ENCODE measurements at regions not wholly inside any gene's neighbourhood (a gene's known extent, or its start where the extent isn't known, plus 50 kb on each side); places are given as distances from the start of the nearest gene placed in this dataset.

DNA sequence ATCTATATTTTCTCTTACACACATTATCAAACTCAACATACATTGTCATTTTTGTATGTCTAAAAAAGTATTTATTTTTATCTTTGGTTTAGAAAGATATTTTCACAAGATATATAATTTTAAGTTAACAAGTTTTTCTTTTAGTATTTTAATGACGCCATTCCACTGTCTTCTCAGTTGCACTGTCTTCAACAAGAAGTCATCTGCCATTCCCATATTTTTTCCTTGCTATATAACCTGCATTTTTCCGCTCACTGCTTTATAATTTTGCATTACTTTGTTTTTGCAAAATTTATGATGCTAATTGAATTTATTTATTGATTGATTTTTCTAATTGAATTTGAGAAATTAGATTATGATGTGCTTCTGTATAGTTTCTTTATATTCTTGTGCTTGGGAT lies 357.8 kb upstream of the RNF32 start:
- no peaks in the 10 kb centered on the region for H3K4me1 Mint-ChIP-seq
- H3K27me3 Mint-ChIP-seq = no peaks in the 10 kb centered on the region
- DNase-seq = no peak
- H3K4me3 Mint-ChIP-seq = no peak overlapping the region
- H3K27ac Mint-ChIP-seq = no peak overlapping the region
- H3K9me3 Mint-ChIP-seq = peaks cover 4% of the 10 kb centered on the region
- CTCF ChIA-PET = no interaction called here
- no peaks in the 10 kb centered on the region for H3K36me3 Mint-ChIP-seq

DNA sequence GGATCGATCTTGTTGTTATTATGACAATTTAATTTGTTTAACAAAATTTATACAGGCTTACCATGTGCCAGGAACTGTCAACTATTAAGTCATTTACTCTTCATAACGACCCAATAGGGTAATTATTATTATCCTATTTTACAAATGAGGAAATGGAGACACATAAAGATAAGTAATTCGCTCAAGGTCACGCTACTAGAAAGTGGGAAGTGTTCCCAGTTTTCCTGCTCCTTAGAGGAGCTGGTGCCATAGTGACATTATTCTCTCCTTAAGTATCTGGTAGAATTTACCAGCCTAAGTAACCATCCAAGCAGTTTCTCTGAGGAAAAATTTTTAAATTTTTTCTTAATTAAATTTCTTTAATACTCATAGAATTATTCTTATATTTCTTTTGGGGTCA lies 360.9 kb upstream of the RNF32 start:
- no peak for DNase-seq
- Mint-ChIP-seq H3K36me3 (no peaks in the 10 kb centered on the region), H3K4me3 (no peak overlapping the region), H3K4me1 (no peaks in the 10 kb centered on the region), H3K27me3 (no peaks in the 10 kb centered on the region), H3K9me3 (peaks cover 2% of the 10 kb centered on the region), H3K27ac (no peak overlapping the region)
- CTCF ChIA-PET = no interaction called here

DNA sequence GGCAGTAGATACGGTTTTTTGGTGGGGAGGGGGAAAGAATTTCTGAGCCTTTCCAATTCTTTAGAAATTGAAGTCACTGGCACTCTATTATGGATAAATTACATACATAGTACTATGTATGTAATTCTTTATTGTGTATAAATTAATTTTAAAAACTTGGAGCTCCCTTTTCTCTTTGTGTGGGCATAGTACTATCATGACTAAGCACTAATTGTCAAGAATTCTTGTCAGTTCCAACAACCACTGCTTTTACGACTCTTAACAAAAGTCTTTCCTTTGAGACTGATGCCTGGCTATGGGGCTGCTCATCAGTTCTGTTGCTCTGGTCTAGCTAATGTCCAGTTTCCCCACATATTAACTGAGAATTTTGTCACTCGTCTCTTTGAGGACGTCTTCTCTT lies 365.3 kb upstream of the RNF32 start:
- H3K27me3 Mint-ChIP-seq = no peaks in the 10 kb centered on the region
- H3K36me3 Mint-ChIP-seq = no peaks in the 10 kb centered on the region
- no peaks in the 10 kb centered on the region for H3K9me3 Mint-ChIP-seq
- CTCF ChIA-PET = no interaction called here
- no peak overlapping the region for H3K27ac Mint-ChIP-seq
- DNase-seq = no peak
- no peaks in the 10 kb centered on the region for H3K4me1 Mint-ChIP-seq
- no peak overlapping the region for H3K4me3 Mint-ChIP-seq

DNA sequence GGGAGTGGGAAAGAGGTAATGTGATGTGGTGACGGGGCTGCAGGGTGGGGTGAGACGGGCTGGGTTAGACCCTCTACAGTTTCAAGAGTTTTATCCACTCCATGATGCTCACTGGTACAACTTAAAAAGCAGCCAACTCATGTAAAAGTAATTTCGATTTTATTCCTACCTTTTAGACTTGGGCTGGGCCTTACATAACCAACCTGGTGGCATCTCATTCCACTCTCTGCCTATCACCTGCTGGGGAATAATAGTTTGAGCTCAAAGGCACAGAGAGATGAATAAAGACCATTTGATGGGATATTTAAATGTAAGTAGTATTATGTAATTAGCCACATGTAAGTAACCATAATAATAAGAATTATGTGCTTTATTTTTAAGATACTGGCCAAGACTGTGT lies 366.0 kb upstream of the RNF32 start:
- H3K27me3 Mint-ChIP-seq = no peaks in the 10 kb centered on the region
- CTCF ChIA-PET = no interaction called here
- no peaks in the 10 kb centered on the region for H3K9me3 Mint-ChIP-seq
- no peaks in the 10 kb centered on the region for H3K36me3 Mint-ChIP-seq
- no peak for DNase-seq
- no peak overlapping the region for H3K4me3 Mint-ChIP-seq
- no peaks in the 10 kb centered on the region for H3K4me1 Mint-ChIP-seq
- H3K27ac Mint-ChIP-seq = no peak overlapping the region

DNA sequence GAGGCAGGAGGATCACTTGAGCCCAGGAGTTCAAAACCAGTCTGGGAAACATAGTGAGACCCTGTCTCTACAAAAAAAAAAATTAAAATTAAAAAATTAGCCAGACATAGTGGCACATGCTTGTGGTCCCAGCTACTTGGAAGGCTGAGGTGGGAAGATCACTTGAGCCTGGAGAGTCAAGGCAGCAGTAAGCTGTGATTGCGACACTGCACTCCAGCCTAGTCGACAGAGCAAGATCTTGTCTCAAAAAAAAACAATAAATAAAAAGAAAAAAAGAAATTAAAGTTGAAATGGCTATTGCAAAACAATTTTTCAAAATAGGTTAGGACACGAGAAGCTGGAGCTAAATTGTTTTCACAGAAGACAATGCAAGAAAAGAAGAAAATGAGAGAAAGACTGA lies 379.0 kb upstream of the RNF32 start:
- no peak overlapping the region for H3K27ac Mint-ChIP-seq
- H3K36me3 Mint-ChIP-seq = no peaks in the 10 kb centered on the region
- H3K4me1 Mint-ChIP-seq = no peaks in the 10 kb centered on the region
- H3K4me3 Mint-ChIP-seq = no peak overlapping the region
- no peak for DNase-seq
- CTCF ChIA-PET = no interaction called here
- H3K9me3 Mint-ChIP-seq = peaks cover 4% of the 10 kb centered on the region
- H3K27me3 Mint-ChIP-seq = peaks cover 3% of the 10 kb centered on the region

DNA sequence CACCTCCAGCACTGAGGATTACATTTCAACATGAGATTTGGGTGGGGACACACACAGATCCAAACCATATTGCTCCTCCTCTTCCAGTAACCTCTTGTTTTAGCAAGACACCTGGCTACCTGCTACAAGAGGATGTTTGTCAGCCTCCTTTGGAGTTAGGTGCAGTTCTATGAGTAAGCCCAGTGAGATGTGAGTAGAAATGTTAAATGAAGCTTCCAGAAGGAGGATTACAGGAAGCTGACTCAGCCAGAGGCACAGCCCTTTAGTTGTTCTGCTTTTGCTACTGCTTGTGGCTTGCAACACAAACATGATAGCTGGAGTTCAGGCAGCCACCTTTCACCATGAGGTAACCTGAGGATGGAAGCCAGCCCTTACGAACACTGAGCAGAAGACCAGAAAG lies 382.7 kb upstream of the RNF32 start:
- CTCF ChIA-PET = no interaction called here
- no peaks in the 10 kb centered on the region for H3K36me3 Mint-ChIP-seq
- no peak for DNase-seq
- H3K27me3 Mint-ChIP-seq = peaks cover 3% of the 10 kb centered on the region
- H3K4me1 Mint-ChIP-seq = no peaks in the 10 kb centered on the region
- H3K9me3 Mint-ChIP-seq = peaks cover 4% of the 10 kb centered on the region
- no peak overlapping the region for H3K27ac Mint-ChIP-seq
- H3K4me3 Mint-ChIP-seq = no peak overlapping the region

DNA sequence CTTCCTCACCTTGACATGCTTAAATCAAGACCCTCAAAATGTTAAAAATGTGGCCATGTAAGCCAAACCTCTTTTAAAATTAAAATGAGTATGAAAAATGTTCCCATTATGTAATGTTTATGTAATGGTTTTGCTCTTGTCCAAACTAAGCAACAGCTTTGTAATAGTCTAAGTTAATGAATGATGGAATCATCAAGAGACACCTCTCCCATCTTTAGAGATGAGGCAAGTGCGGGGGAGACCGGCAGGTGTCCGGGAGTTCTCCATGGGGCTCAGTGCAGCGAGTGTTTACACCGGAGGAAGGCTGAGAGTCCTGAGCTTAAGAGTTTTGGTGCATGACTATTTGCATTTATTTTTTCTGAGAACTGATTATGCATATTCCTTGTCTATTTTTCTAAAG lies 384.9 kb upstream of the RNF32 start:
- H3K4me3 Mint-ChIP-seq = no peak overlapping the region
- no peaks in the 10 kb centered on the region for H3K4me1 Mint-ChIP-seq
- no peak overlapping the region for H3K27ac Mint-ChIP-seq
- DNase-seq = no peak
- no peaks in the 10 kb centered on the region for H3K36me3 Mint-ChIP-seq
- peaks cover 3% of the 10 kb centered on the region for H3K27me3 Mint-ChIP-seq
- H3K9me3 Mint-ChIP-seq = peaks cover 4% of the 10 kb centered on the region
- CTCF ChIA-PET = no interaction called here

DNA sequence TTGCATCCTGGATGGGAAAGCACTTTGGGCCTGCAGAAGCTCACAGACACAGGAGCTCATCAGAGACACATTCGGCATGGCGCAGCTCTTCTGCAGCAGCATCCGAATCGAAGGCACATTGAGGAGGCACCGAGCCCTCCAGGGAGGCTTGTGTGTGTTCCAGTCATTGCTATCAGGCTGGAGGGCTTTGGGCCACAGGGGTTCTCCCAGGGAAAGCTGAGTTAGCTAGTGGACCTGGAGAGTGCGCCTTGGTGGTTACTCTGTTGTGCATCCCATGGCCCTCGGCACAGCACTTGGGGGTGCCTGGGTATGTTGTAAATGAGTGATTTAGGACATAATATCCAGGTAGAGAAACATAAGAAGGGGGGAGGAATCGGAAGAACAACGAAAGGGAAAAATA lies 388.7 kb upstream of the RNF32 start:
- H3K9me3 Mint-ChIP-seq = no peaks in the 10 kb centered on the region
- CTCF ChIA-PET = no interaction called here
- H3K4me1 Mint-ChIP-seq = no peaks in the 10 kb centered on the region
- DNase-seq = no peak
- peaks cover 5% of the 10 kb centered on the region for H3K27me3 Mint-ChIP-seq
- H3K4me3 Mint-ChIP-seq = no peak overlapping the region
- H3K27ac Mint-ChIP-seq = no peak overlapping the region
- H3K36me3 Mint-ChIP-seq = no peaks in the 10 kb centered on the region

DNA sequence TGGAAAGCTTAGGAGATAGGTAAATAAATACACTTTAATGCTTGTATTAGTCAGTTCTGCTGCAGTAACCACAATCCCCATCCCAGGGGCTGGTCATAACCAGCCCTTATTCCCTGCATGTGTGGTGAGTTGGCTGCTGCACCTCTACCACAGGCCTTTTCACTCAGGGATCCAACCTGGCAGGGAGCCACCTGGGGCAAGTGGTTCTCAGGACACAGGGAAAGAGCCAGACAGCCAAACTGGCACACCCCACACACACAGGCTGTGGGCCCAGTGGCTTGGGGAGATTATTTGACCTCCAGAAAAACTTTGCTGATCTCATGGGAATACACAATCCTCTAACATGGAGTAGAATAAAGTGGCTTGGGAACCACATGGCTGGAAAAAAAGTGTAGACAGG lies 400.0 kb upstream of the RNF32 start:
- DNase-seq = no peak
- H3K4me3 Mint-ChIP-seq = no peak overlapping the region
- peaks cover 5% of the 10 kb centered on the region for H3K9me3 Mint-ChIP-seq
- H3K4me1 Mint-ChIP-seq = no peaks in the 10 kb centered on the region
- H3K36me3 Mint-ChIP-seq = no peaks in the 10 kb centered on the region
- H3K27ac Mint-ChIP-seq = no peak overlapping the region
- CTCF ChIA-PET = no interaction called here
- H3K27me3 Mint-ChIP-seq = peaks cover 7% of the 10 kb centered on the region

DNA sequence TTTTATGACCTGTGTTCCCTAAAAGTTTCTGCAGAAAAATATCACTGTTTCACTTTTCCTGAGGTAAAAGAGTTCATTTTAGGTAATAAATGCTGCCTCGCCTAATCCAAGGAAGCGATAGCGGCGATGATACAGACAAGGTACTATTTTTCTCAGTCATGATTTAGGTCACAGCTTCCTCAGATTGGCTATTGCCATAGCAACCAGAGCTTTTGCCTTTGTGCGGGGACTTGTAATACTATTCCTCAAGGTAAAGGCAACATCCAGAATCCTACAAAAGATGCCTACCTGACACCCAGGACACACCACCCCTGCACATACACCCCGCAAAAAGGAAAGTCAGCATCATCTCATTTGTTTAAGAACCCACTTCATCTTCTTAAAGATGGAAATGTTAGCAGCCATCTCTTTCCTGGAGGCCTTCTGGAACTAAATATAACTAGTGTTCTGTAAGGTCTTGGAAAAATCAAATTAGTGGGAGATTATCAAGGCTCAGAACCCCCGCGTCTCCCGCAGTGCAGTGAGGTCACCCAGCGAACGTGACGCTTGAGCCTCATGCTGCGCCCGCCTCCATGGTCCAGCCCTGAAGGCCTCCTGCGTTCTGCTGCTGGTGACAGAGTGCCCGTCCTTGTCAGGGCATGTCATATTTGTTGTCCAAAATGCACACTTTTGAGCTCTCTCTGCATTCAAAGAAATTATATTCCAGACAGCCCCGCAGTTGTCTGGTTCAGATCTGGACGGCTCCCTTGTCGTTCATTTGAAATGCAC lies 402.0 kb upstream of the RNF32 start:
- Mint-ChIP-seq H3K9me3 (peaks cover 5% of the 10 kb centered on the region), H3K4me1 (no peaks in the 10 kb centered on the region), H3K27ac (no peak overlapping the region), H3K4me3 (no peak overlapping the region), H3K27me3 (peaks cover 7% of the 10 kb centered on the region), H3K36me3 (no peaks in the 10 kb centered on the region)
- DNase-seq = no peak
- CTCF ChIA-PET = no interaction called here

DNA sequence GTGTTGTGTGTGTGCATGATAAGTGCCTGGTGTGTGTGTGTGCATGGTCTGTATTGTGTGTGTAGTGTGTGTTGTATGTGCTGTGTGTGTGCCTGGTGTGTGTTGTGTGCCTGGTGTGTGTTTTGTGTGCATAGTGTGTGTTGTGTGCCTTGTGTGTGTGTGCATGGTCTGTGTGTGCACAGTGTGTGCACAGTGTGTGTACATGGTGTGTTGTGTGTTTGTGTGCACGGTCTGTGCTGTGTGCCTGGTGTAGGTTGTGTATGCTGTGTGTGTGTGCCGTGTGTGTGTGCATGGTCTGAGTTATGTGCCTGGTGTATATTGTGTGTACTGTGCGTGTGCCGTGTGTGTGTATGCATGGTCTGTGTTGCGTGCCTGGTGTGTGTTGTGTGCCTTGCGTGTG lies 403.0 kb upstream of the RNF32 start:
- Mint-ChIP-seq H3K4me3 (no peak overlapping the region), H3K9me3 (peaks cover 5% of the 10 kb centered on the region), H3K27ac (no peak overlapping the region), H3K27me3 (peaks cover under 1% of the 10 kb centered on the region), H3K4me1 (no peaks in the 10 kb centered on the region), H3K36me3 (no peaks in the 10 kb centered on the region)
- CTCF ChIA-PET = no interaction called here
- no peak for DNase-seq

DNA sequence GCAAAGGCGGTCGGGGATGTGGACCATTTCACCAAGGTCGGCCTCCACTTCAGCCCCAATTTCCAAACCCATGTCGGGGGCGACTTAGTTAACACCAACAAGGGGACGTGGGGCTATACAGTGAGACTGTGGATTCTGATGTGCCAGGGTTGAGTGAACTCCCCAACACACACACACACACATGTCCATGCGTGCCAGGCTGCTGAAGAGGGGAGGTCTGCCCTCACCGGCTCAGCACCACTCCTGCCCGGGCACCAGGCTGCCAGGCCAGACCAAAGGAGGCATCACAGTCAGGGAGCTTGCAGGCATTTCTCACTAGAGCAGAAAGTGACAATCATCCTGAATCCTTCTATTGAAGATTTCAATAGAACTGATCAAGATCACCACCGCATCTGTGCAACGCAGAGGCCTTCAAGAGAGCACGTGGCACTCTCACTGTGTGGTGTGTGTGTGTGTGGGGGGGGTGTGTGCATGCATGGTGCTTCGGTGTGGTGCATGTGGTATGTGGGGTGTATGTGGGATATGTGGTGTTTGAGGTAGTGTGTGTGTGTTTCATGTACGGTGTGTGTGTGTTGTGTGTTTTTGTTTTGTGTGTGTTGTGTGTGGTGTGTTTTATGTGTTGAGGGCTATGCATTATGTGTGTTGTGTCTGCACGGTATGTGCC lies 403.5 kb upstream of the RNF32 start:
- CTCF ChIA-PET = no interaction called here
- H3K36me3 Mint-ChIP-seq = no peaks in the 10 kb centered on the region
- H3K9me3 Mint-ChIP-seq = peaks cover 5% of the 10 kb centered on the region
- no peak for DNase-seq
- H3K27me3 Mint-ChIP-seq = no peaks in the 10 kb centered on the region
- no peak overlapping the region for H3K27ac Mint-ChIP-seq
- H3K4me1 Mint-ChIP-seq = no peaks in the 10 kb centered on the region
- H3K4me3 Mint-ChIP-seq = no peak overlapping the region

DNA sequence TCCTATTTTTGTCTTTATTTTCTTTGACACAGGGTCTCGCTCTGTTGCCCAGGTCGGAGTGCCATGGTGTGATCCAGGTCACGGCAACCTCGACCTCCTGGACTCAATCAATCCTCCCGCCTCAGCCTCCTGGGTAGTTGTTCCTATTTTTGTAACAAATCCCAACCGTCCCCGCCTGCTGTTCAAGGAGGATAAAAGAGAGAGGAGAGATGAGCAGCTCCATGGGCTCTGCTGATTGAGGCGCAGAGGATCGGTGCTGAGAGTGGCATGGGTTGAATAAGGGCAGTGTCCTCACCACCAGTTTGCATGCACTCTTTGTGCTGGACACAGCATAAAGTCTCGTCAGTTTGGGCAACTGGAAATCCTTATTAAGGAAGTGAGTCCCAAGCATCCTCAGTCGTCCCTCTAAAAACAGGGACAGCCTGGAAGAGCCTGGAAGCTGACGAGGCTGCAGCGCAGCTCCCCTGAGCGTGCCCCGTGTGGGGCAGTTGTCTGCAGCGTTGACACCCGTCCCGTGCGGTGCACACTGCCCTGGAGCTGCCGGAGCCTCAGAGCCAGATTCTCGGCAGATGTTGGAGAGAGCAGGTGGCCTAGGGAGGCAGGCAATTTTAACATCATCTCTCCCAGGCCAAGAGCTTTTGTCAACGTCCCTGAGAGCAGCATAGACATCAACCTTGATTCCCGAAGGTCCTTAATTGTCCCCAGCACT lies 404.2 kb upstream of the RNF32 start:
- Mint-ChIP-seq H3K9me3 (peaks cover 5% of the 10 kb centered on the region), H3K27ac (no peak overlapping the region), H3K27me3 (no peaks in the 10 kb centered on the region), H3K4me3 (no peak overlapping the region), H3K36me3 (no peaks in the 10 kb centered on the region), H3K4me1 (no peaks in the 10 kb centered on the region)
- CTCF ChIA-PET = no interaction called here
- no peak for DNase-seq

DNA sequence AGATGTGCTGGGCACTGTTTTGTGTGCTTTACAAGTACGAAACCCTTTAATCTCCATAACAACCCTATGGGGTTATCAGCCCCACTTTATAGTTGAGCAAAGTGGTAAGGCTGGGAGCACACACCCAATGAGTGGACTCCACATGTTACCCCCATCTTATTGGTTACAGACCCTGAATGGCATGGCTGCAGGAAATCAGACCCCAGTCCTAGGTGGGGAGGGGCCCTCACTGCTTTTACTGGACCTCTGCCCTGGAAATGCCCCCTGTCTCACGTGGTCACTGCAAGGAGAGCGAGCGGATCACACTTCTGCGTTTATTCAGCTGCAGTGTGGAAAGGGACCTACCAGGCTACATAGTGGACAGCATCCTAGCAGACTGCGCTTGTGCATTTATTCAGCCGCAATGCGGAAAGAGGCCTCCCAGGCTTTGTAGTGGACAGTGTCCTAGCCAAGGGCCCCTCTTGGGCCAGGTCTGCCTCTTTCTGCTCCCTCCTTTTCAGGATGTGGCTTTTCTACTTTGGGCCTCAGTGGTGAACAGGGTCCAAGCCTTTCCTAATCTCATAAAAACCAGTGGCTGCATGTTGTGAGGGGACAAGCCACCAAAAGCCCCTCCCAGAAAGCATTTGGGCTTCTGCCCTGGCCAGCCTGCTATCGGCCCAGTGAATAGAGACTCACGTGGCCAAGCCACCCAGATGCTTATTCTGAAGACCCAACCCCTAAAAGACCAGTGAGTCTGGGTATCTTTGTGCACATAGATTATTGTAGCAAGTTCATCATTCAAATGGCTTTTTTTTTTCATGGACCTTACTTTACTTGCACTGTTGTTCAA lies 405.7 kb upstream of the RNF32 start:
- no peaks in the 10 kb centered on the region for H3K27me3 Mint-ChIP-seq
- no peak overlapping the region for H3K27ac Mint-ChIP-seq
- peaks cover 5% of the 10 kb centered on the region for H3K9me3 Mint-ChIP-seq
- no peak overlapping the region for H3K4me3 Mint-ChIP-seq
- H3K36me3 Mint-ChIP-seq = no peaks in the 10 kb centered on the region
- CTCF ChIA-PET = no interaction called here
- DNase-seq = no peak
- no peaks in the 10 kb centered on the region for H3K4me1 Mint-ChIP-seq

Measured in activated naive CD4-positive, alpha-beta T cell treated with anti-CD3 and anti-CD28 coated beads, Interleukin-2, amount 10 ng/mL, durations not matched to agents 7 days and 5 days (primary cell).